ENCODE measurements at regions not wholly inside any gene's neighbourhood (a gene's known extent, or its start where the extent isn't known, plus 50 kb on each side); places are given as distances from the start of the nearest gene placed in this dataset.

GRCh38 chr16:64384636-64385035, 737.2 kb downstream of the CDH11 start:
- no peak overlapping the region for H3K4me2 ChIP-seq (ENCODE audit: low read length)
- H3K79me2 ChIP-seq (replicated peaks; ENCODE audit: insufficient read depth, low read length): no peaks in the 10 kb centered on the region
- H3K27ac ChIP-seq (ENCODE audit: low read length): no peak overlapping the region
- H3K4me3 ChIP-seq (ENCODE audit: low read length): no peak overlapping the region
- no peaks in the 10 kb centered on the region for H4K20me1 ChIP-seq (ENCODE audit: insufficient read depth)
- H2AFZ ChIP-seq (ENCODE audit: low read depth, low read length): no peak overlapping the region
- H3F3A ChIP-seq (ENCODE audit: insufficient read depth, low read length, poor library complexity, severe bottlenecking): no peaks in the 10 kb centered on the region
- H3K9me3 ChIP-seq (ENCODE audit: low read length): no peaks in the 10 kb centered on the region
- H3K27me3 ChIP-seq (ENCODE audit: insufficient read depth, low read depth, low read length): no peaks in the 10 kb centered on the region
- H3K9me2 ChIP-seq (ENCODE audit: insufficient read depth, low read length): no peaks in the 10 kb centered on the region
- TF ChIP-seq RAD21 (conservative IDR thresholded peaks at IDR 0.05) (no peak), EZH2 (IDR thresholded peaks at IDR 0.05; ENCODE audit: borderline replicate concordance, insufficient read depth, low read length, poor library complexity, severe bottlenecking) (no peak), EP300 (conservative IDR thresholded peaks at IDR 0.05; ENCODE audit: poor library complexity, severe bottlenecking) (no peak), REST (IDR thresholded peaks at IDR 0.05; ENCODE audit: borderline replicate concordance) (no peak), CTCF (IDR thresholded peaks at IDR 0.05; ENCODE audit: poor library complexity, severe bottlenecking) (no peak), SMC3 (conservative IDR thresholded peaks at IDR 0.05; ENCODE audit: poor library complexity) (no peak), MXI1 (conservative IDR thresholded peaks at IDR 0.05; ENCODE audit: poor library complexity, severe bottlenecking) (no peak), POLR2AphosphoS5 (IDR thresholded peaks at IDR 0.05) (no peak), TAF1 (IDR thresholded peaks at IDR 0.05; ENCODE audit: low read depth) (no peak)
- no peaks in the 10 kb centered on the region for H3K36me3 ChIP-seq (ENCODE audit: insufficient read depth, low read length)
- H3K9ac ChIP-seq (ENCODE audit: low read length): no peak overlapping the region

- Histone ChIP-seq H3K27me3 (ENCODE audit: insufficient read depth, low read depth, low read length) (no peaks in the 10 kb centered on the region), H4K20me1 (ENCODE audit: insufficient read depth) (no peaks in the 10 kb centered on the region), H3K9ac (ENCODE audit: low read length) (no peak overlapping the region), H3K27ac (ENCODE audit: low read length) (no peak overlapping the region), H3K4me2 (ENCODE audit: low read length) (no peak overlapping the region), H3K4me3 (ENCODE audit: low read length) (no peak overlapping the region), H3K9me2 (ENCODE audit: insufficient read depth, low read length) (no peaks in the 10 kb centered on the region), H2AFZ (ENCODE audit: low read depth, low read length) (no peak overlapping the region), H3K36me3 (ENCODE audit: insufficient read depth, low read length) (no peaks in the 10 kb centered on the region), H3K79me2 (replicated peaks; ENCODE audit: insufficient read depth, low read length) (no peaks in the 10 kb centered on the region), H3K9me3 (ENCODE audit: low read length) (no peaks in the 10 kb centered on the region), H3F3A (ENCODE audit: insufficient read depth, low read length, poor library complexity, severe bottlenecking) (no peaks in the 10 kb centered on the region)
- TF ChIP-seq EP300 (conservative IDR thresholded peaks at IDR 0.05; ENCODE audit: poor library complexity, severe bottlenecking) (no peak), POLR2AphosphoS5 (IDR thresholded peaks at IDR 0.05) (no peak), RAD21 (conservative IDR thresholded peaks at IDR 0.05) (no peak), TAF1 (IDR thresholded peaks at IDR 0.05; ENCODE audit: low read depth) (no peak), SMC3 (conservative IDR thresholded peaks at IDR 0.05; ENCODE audit: poor library complexity) (no peak), CTCF (IDR thresholded peaks at IDR 0.05; ENCODE audit: poor library complexity, severe bottlenecking) (no peak), MXI1 (conservative IDR thresholded peaks at IDR 0.05; ENCODE audit: poor library complexity, severe bottlenecking) (no peak)
Measured at GRCh38 chr16:64381979-64382378, 739.9 kb downstream of the CDH11 start.
